Adipocyte (in vitro differentiated cells): ENCODE measurements at regions not wholly inside any gene's neighbourhood (a gene's known extent, or its start where the extent isn't known, plus 50 kb on each side); places are given as distances from the start of the nearest gene placed in this dataset.
A peak's percentile ranks its signal among the peaks of the same experiment; 100 is the strongest.

ENCODE experiments used
- DNase-seq: peaks from one replicate; pipeline ENCODE4 v3.0.0-alpha.2; 2015; ENCODE audit warnings: low read depth
- H3K27me3 ChIP-seq: replicated peaks from 2 replicates; pipeline ENCODE4 v1.7.0; 2013; ENCODE audit warnings: mild to moderate bottlenecking, low read length, moderate library complexity; ENCODE audit not compliant: control insufficient read depth, insufficient read depth
- H3K36me3 ChIP-seq: 2 replicates; pipeline ENCODE4 v1.7.0; 2013; ENCODE audit warnings: low read length, mild to moderate bottlenecking, moderate library complexity; ENCODE audit not compliant: control insufficient read depth, insufficient read depth, severe bottlenecking
- H3K4me1 ChIP-seq: 2 replicates; pipeline ENCODE4 v1.7.0; 2013; ENCODE audit warnings: mild to moderate bottlenecking, low read length, moderate library complexity; ENCODE audit not compliant: control insufficient read depth, insufficient read depth
- H3K4me3 ChIP-seq: 2 replicates; pipeline ENCODE4 v1.7.0; 2013; ENCODE audit warnings: mild to moderate bottlenecking, low read length, moderate library complexity
- H3K9ac ChIP-seq: 2 replicates; pipeline ENCODE4 v1.7.0; 2013; ENCODE audit warnings: mild to moderate bottlenecking, low read length, moderate library complexity
- H3K9me3 ChIP-seq: 2 replicates; pipeline ENCODE4 v1.7.0; 2013; ENCODE audit warnings: mild to moderate bottlenecking, low read length, moderate library complexity; ENCODE audit not compliant: control insufficient read depth

- Histone ChIP-seq H3K27me3 (no peaks in the 10 kb centered on the region), H3K9me3 (no peaks in the 10 kb centered on the region), H3K36me3 (no peaks in the 10 kb centered on the region), H3K9ac (no peak overlapping the region), H3K4me3 (no peak overlapping the region), H3K4me1 (no peaks in the 10 kb centered on the region)
- DNase-seq = no peak
Measured at GRCh38 chr10:4099202-4099601, 314.2 kb upstream of the KLF6 start.

- no peaks in the 10 kb centered on the region for H3K4me1 ChIP-seq
- DNase-seq = no peak
- H3K36me3 ChIP-seq = no peaks in the 10 kb centered on the region
Measured at GRCh38 chr10:4095166-4095917, 310.3 kb upstream of the KLF6 start.

GRCh38 chr10:4094751-4095150, 309.7 kb upstream of the KLF6 start:
- Histone ChIP-seq H3K36me3 (no peaks in the 10 kb centered on the region), H3K4me3 (no peak overlapping the region), H3K9ac (no peak overlapping the region), H3K4me1 (no peaks in the 10 kb centered on the region), H3K27me3 (no peaks in the 10 kb centered on the region), H3K9me3 (no peaks in the 10 kb centered on the region)
- DNase-seq = no peak

More at GRCh38 chr10:4095166-4095917, 310.3 kb upstream of the KLF6 start:
- no peaks in the 10 kb centered on the region for H3K9me3 ChIP-seq
- H3K9ac ChIP-seq = no peak overlapping the region
- H3K4me3 ChIP-seq = no peak overlapping the region
- H3K27me3 ChIP-seq = no peaks in the 10 kb centered on the region

GRCh38 chr10:4093438-4093837, 308.4 kb upstream of the KLF6 start:
- H3K4me3 ChIP-seq = no peak overlapping the region
- no peaks in the 10 kb centered on the region for H3K27me3 ChIP-seq
- no peak for DNase-seq
- H3K4me1 ChIP-seq = no peaks in the 10 kb centered on the region
- H3K36me3 ChIP-seq = no peaks in the 10 kb centered on the region
- H3K9me3 ChIP-seq = no peaks in the 10 kb centered on the region
- no peak overlapping the region for H3K9ac ChIP-seq

DNA sequence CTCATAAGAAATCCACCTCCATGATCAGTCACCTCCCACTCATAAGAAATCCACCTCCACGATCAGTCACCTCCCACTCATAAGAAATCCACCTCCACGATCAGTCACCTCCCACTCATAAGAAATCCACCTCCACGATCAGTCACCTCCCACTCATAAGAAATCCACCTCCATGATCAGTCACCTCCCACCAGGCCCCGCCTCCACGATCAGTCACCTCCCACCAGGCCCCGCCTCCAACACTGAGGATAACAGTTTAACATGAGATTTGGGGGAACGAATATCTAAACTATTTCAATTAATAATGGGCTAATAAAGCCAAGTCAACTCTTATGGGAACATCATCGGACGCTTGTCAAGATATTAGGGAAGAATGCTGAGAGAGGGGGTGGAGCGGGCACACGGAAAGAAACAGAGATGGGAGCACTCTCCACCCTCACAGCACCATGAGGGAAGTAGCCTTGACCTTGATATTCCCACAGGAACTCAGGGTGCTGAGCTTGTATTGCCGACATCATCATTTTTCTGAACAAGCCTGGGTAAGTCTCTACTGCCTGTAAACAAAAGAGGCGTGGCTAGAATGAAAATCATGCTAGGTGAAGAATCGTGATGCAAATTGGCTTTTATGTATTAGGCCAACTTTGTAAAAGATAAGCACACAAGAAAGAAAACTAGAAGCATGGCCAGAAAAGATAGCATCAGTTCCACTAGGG, 303.5 kb upstream of the KLF6 start:
- H3K36me3 ChIP-seq = no peaks in the 10 kb centered on the region
- no peak overlapping the region for H3K4me3 ChIP-seq
- DNase-seq = no peak

GRCh38 chr10:4086131-4086898, 301.3 kb upstream of the KLF6 start:
- H3K4me3 ChIP-seq = peak overlapping the region; percentile 67
- no peak for DNase-seq
- no peaks in the 10 kb centered on the region for H3K9me3 ChIP-seq
- H3K9ac ChIP-seq = peak overlapping the region; percentile 45
- peaks cover 48% of the 10 kb centered on the region for H3K4me1 ChIP-seq
- H3K36me3 ChIP-seq = no peaks in the 10 kb centered on the region
- no peaks in the 10 kb centered on the region for H3K27me3 ChIP-seq

More for the DNA sequence above, 303.5 kb upstream of the KLF6 start:
- Histone ChIP-seq H3K9ac (no peak overlapping the region), H3K9me3 (no peaks in the 10 kb centered on the region), H3K27me3 (no peaks in the 10 kb centered on the region), H3K4me1 (peaks cover 28% of the 10 kb centered on the region)

DNA sequence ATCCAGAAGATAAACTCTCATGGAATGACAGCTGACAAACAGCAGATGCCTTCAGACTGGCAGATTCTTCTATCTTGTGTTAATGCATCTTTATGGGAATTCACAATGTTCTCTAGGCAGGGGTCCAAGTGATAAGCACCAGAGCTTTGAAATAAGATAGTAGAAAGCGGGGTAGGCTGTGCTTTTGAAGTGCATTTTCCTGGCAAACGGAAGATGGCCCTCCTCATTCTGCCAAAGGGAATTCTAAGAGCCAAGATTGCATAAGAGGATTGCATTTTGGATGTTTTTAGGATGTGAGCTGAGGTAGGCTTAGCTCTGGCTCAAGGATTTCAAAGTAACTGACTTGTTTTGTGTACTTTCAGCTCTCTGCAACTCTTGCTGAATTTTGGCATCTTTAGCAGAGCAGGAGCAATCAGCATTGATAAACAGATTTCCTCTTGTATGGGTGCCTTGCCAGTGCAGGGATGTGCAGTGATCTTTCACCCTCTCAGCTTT, 298.5 kb upstream of the KLF6 start:
- Histone ChIP-seq H3K9me3 (no peaks in the 10 kb centered on the region), H3K9ac (peak overlapping the region; percentile 65), H3K4me1 (peaks cover 49% of the 10 kb centered on the region), H3K36me3 (no peaks in the 10 kb centered on the region), H3K4me3 (peak overlapping the region; percentile 52), H3K27me3 (no peaks in the 10 kb centered on the region)
- peak; percentile 56 for DNase-seq

DNA sequence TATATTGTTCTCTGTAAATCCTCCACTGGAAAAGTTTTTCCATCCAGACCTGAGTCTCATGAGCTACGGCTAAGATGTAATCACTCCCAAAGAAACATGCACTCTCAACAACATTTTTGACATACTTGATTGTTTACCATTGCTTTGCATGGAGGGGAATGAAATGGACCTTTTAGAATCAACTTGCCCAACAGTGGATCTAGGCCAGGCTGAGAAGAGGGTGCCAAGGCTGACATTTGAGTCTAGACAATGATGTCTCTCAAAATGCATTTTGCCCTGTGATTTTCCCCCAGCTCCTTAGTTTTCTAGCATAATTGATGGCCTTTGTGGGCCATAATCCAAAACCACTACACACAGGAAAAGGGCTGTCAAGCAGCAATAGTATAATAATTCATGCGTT, 297.9 kb upstream of the KLF6 start:
- no peaks in the 10 kb centered on the region for H3K36me3 ChIP-seq
- DNase-seq = peak; percentile 49

GRCh38 chr10:4081685-4082111, 296.7 kb upstream of the KLF6 start:
- H3K9ac ChIP-seq = peak overlapping the region; percentile 65
- H3K4me1 ChIP-seq = peaks cover 46% of the 10 kb centered on the region
- peak; percentile 54 for DNase-seq
- no peaks in the 10 kb centered on the region for H3K9me3 ChIP-seq
- H3K4me3 ChIP-seq = no peak overlapping the region
- H3K27me3 ChIP-seq = no peaks in the 10 kb centered on the region
- H3K36me3 ChIP-seq = no peaks in the 10 kb centered on the region

More for the DNA sequence above, 297.9 kb upstream of the KLF6 start:
- Histone ChIP-seq H3K27me3 (no peaks in the 10 kb centered on the region), H3K9ac (peak overlapping the region; percentile 70), H3K9me3 (no peaks in the 10 kb centered on the region), H3K4me3 (peak overlapping the region; percentile 52), H3K4me1 (peaks cover 49% of the 10 kb centered on the region)

- H3K27me3 ChIP-seq = no peaks in the 10 kb centered on the region
- DNase-seq = no peak
- no peak overlapping the region for H3K4me3 ChIP-seq
- H3K9me3 ChIP-seq = no peaks in the 10 kb centered on the region
- peaks cover 32% of the 10 kb centered on the region for H3K4me1 ChIP-seq
- no peaks in the 10 kb centered on the region for H3K36me3 ChIP-seq
- no peak overlapping the region for H3K9ac ChIP-seq
Measured at GRCh38 chr10:4080225-4080805, 295.3 kb upstream of the KLF6 start.

GRCh38 chr10:4079803-4080202, 294.8 kb upstream of the KLF6 start:
- peaks cover 35% of the 10 kb centered on the region for H3K4me1 ChIP-seq
- no peaks in the 10 kb centered on the region for H3K9me3 ChIP-seq
- no peaks in the 10 kb centered on the region for H3K36me3 ChIP-seq
- no peak overlapping the region for H3K9ac ChIP-seq
- DNase-seq = no peak
- H3K27me3 ChIP-seq = no peaks in the 10 kb centered on the region
- no peak overlapping the region for H3K4me3 ChIP-seq
